Naive B cell (primary cell): ENCODE measurements at regions not wholly inside any gene's neighbourhood (a gene's known extent, or its start where the extent isn't known, plus 50 kb on each side); places are given as distances from the start of the nearest gene placed in this dataset.
"Not testable (repeated sequence)": the region's sequence is repeated elsewhere in the genome, so short reads cannot be mapped to it uniquely, and the experiment has no call there.

ENCODE experiments used
- ATAC-seq, 2 donors: fragments of 150-1000 bp; cut with Tn5 transposase; 2 replicates each; pipeline ENCODE4 v1.10.0; 2021; ENCODE audit warnings: low read depth in 2 of 2, mild to moderate bottlenecking in 2 of 2, moderate library complexity in 2 of 2
- DNase-seq: peaks from one replicate; pipeline ENCODE4 v3.0.0; 2022
- H3K27ac Mint-ChIP-seq, 6 donors: one replicate each; pipeline ENCODE4 v1.8.0; 2020 to 2022; ENCODE audit warnings: mild to moderate bottlenecking in 6 of 6, mixed read lengths in 6 of 6, moderate library complexity in 5 of 6, inconsistent platforms in 2 of 6
- H3K27me3 Mint-ChIP-seq, 3 donors: one replicate each; pipeline ENCODE4 v1.8.0; 2021 to 2022; ENCODE audit warnings: mixed read lengths in 3 of 3, mild to moderate bottlenecking in 1 of 3
- H3K36me3 Mint-ChIP-seq, 2 donors: one replicate each; pipeline ENCODE4 v1.8.0; 2020 to 2022; ENCODE audit warnings: mixed read lengths in 2 of 2, inconsistent platforms in 1 of 2, mild to moderate bottlenecking in 1 of 2
- H3K4me1 Mint-ChIP-seq, 3 donors: one replicate each; pipeline ENCODE4 v1.8.0; 2020 to 2022; ENCODE audit warnings: mixed read lengths in 3 of 3, inconsistent platforms in 1 of 3, mild to moderate bottlenecking in 1 of 3, moderate library complexity in 1 of 3
- H3K4me3 Mint-ChIP-seq, 8 donors: one replicate each; pipeline ENCODE4 v1.8.0; 2020 to 2022; ENCODE audit warnings: mild to moderate bottlenecking in 8 of 8, mixed read lengths in 8 of 8, moderate library complexity in 8 of 8, inconsistent platforms in 2 of 8
- H3K9me3 Mint-ChIP-seq, 7 donors: one replicate each; pipeline ENCODE4 v1.8.0; 2020 to 2022; ENCODE audit warnings: mixed read lengths in 7 of 7, mild to moderate bottlenecking in 5 of 7, inconsistent platforms in 2 of 7, moderate library complexity in 1 of 7

GRCh38 chr4:124104101-124104500 lies 608.4 kb downstream of the ANKRD50 start:
- H3K27me3 Mint-ChIP-seq, result no peaks in the 10 kb centered on the region
- peaks cover 0 to 20% (median 4%) of the 10 kb centered on the region in 7 donors for H3K9me3 Mint-ChIP-seq
- DNase-seq, result no peak
- no peaks in the 10 kb centered on the region for H3K4me1 Mint-ChIP-seq
- H3K4me3 Mint-ChIP-seq, result no peak overlapping the region
- H3K36me3 Mint-ChIP-seq, result no peaks in the 10 kb centered on the region
- H3K27ac Mint-ChIP-seq, result no peak overlapping the region
- ATAC-seq, result no peak

GRCh38 chr4:124104628-124105027 lies 607.9 kb downstream of the ANKRD50 start:
- no peak for ATAC-seq
- H3K27ac Mint-ChIP-seq, result no peak overlapping the region
- no peaks in the 10 kb centered on the region for H3K27me3 Mint-ChIP-seq
- H3K4me1 Mint-ChIP-seq, result no peaks in the 10 kb centered on the region
- peaks cover 0 to 20% (median 4%) of the 10 kb centered on the region in 7 donors for H3K9me3 Mint-ChIP-seq
- H3K4me3 Mint-ChIP-seq, result no peak overlapping the region
- DNase-seq, result no peak
- H3K36me3 Mint-ChIP-seq, result no peaks in the 10 kb centered on the region

- Mint-ChIP-seq H3K27me3 (no peaks in the 10 kb centered on the region), H3K4me1 (no peaks in the 10 kb centered on the region), H3K36me3 (no peaks in the 10 kb centered on the region), H3K4me3 (no peak overlapping the region), H3K27ac (no peak overlapping the region), H3K9me3 (peaks cover 0 to 20% (median 4%) of the 10 kb centered on the region in 7 donors)
- ATAC-seq (no peak), DNase-seq (no peak)
Measured at GRCh38 chr4:124105212-124105611, 607.3 kb downstream of the ANKRD50 start.

GRCh38 chr4:124111411-124111810 lies 601.1 kb downstream of the ANKRD50 start:
- no peak for ATAC-seq
- Mint-ChIP-seq H3K27me3 (peaks cover 0 to 4% (median 0%) of the 10 kb centered on the region in 3 donors), H3K36me3 (no peaks in the 10 kb centered on the region), H3K4me3 (no peak overlapping the region), H3K27ac (no peak overlapping the region), H3K9me3 (peaks cover 0 to 4% (median 0%) of the 10 kb centered on the region in 7 donors), H3K4me1 (no peaks in the 10 kb centered on the region)
- DNase-seq, result no peak

GRCh38 chr4:124111922-124112321 lies 600.6 kb downstream of the ANKRD50 start:
- Mint-ChIP-seq H3K9me3 (no peaks in the 10 kb centered on the region), H3K4me1 (no peaks in the 10 kb centered on the region), H3K27me3 (peaks cover 0 to 4% (median 0%) of the 10 kb centered on the region in 3 donors), H3K4me3 (no peak overlapping the region), H3K36me3 (no peaks in the 10 kb centered on the region), H3K27ac (no peak overlapping the region)
- ATAC-seq (no peak), DNase-seq (peak; percentile 15)

- H3K4me1 Mint-ChIP-seq, result no peaks in the 10 kb centered on the region
- H3K27ac Mint-ChIP-seq, result no peak overlapping the region
- ATAC-seq (no peak), DNase-seq (no peak)
- no peaks in the 10 kb centered on the region for H3K36me3 Mint-ChIP-seq
- no peaks in the 10 kb centered on the region for H3K27me3 Mint-ChIP-seq
- H3K4me3 Mint-ChIP-seq, result no peak overlapping the region
- no peaks in the 10 kb centered on the region for H3K9me3 Mint-ChIP-seq
Measured at GRCh38 chr4:124118061-124118460, 594.5 kb downstream of the ANKRD50 start.

GRCh38 chr4:124121461-124121971 lies 591.0 kb downstream of the ANKRD50 start:
- Mint-ChIP-seq H3K9me3 (no peaks in the 10 kb centered on the region), H3K27me3 (no peaks in the 10 kb centered on the region), H3K4me1 (no peaks in the 10 kb centered on the region), H3K36me3 (no peaks in the 10 kb centered on the region), H3K4me3 (no peak overlapping the region), H3K27ac (no peak overlapping the region)
- no peak for DNase-seq
- ATAC-seq, result no peak

GRCh38 chr4:124123181-124123580 lies 589.4 kb downstream of the ANKRD50 start:
- ATAC-seq (no peak), DNase-seq (no peak)
- no peak overlapping the region for H3K4me3 Mint-ChIP-seq
- no peaks in the 10 kb centered on the region for H3K36me3 Mint-ChIP-seq
- no peaks in the 10 kb centered on the region for H3K27me3 Mint-ChIP-seq
- H3K4me1 Mint-ChIP-seq, result no peaks in the 10 kb centered on the region
- H3K9me3 Mint-ChIP-seq, result peaks cover 0 to 3% (median 0%) of the 10 kb centered on the region in 7 donors
- no peak overlapping the region for H3K27ac Mint-ChIP-seq

- DNase-seq (no peak), ATAC-seq (no peak)
- Mint-ChIP-seq H3K9me3 (peaks cover 0 to 9% (median 2%) of the 10 kb centered on the region in 7 donors), H3K27me3 (no peaks in the 10 kb centered on the region), H3K27ac (no peak overlapping the region), H3K4me3 (no peak overlapping the region), H3K4me1 (no peaks in the 10 kb centered on the region), H3K36me3 (no peaks in the 10 kb centered on the region)
Measured at GRCh38 chr4:124123721-124124120, 588.8 kb downstream of the ANKRD50 start.

GRCh38 chr4:124131324-124131723 lies 581.2 kb downstream of the ANKRD50 start:
- Mint-ChIP-seq H3K27me3 (peaks cover 0 to 15% (median 4%) of the 10 kb centered on the region in 3 donors), H3K9me3 (peaks cover 4 to 36% (median 17%) of the 10 kb centered on the region in 7 donors), H3K36me3 (peaks cover 0 to 13% of the 10 kb centered on the region in 2 donors)
- not testable (repeated sequence) for H3K4me3 Mint-ChIP-seq, ATAC-seq, H3K4me1 Mint-ChIP-seq, H3K27ac Mint-ChIP-seq, DNase-seq

- Mint-ChIP-seq H3K36me3 (peaks cover 0 to 13% of the 10 kb centered on the region in 2 donors), H3K9me3 (peaks cover 4 to 36% (median 15%) of the 10 kb centered on the region in 7 donors), H3K27me3 (peaks cover 0 to 15% (median 4%) of the 10 kb centered on the region in 3 donors), H3K27ac (no peak overlapping the region), H3K4me1 (no peaks in the 10 kb centered on the region), H3K4me3 (no peak overlapping the region)
- DNase-seq (no peak), ATAC-seq (no peak)
Measured at GRCh38 chr4:124132161-124132560, 580.4 kb downstream of the ANKRD50 start.

- DNase-seq (no peak), ATAC-seq (no peak)
- peaks cover 0 to 15% (median 4%) of the 10 kb centered on the region in 3 donors for H3K27me3 Mint-ChIP-seq
- no peaks in the 10 kb centered on the region for H3K4me1 Mint-ChIP-seq
- no peak overlapping the region for H3K27ac Mint-ChIP-seq
- H3K9me3 Mint-ChIP-seq, result peaks cover 5 to 29% (median 15%) of the 10 kb centered on the region in 7 donors
- H3K36me3 Mint-ChIP-seq, result peaks cover 0 to 13% of the 10 kb centered on the region in 2 donors
- H3K4me3 Mint-ChIP-seq, result no peak overlapping the region
Measured at GRCh38 chr4:124133753-124134152, 578.8 kb downstream of the ANKRD50 start.

- no peak for ATAC-seq
- Mint-ChIP-seq H3K4me3 (no peak overlapping the region), H3K27ac (no peak overlapping the region), H3K27me3 (peaks cover 0 to 13% (median 4%) of the 10 kb centered on the region in 3 donors), H3K9me3 (peaks cover 7 to 26% (median 15%) of the 10 kb centered on the region in 7 donors), H3K36me3 (peaks cover 0 to 13% of the 10 kb centered on the region in 2 donors), H3K4me1 (no peaks in the 10 kb centered on the region)
- DNase-seq, result no peak
Measured at GRCh38 chr4:124135409-124135813, 577.1 kb downstream of the ANKRD50 start.

GRCh38 chr4:124139044-124139443 lies 573.5 kb downstream of the ANKRD50 start:
- no peaks in the 10 kb centered on the region for H3K36me3 Mint-ChIP-seq
- no peak overlapping the region for H3K4me3 Mint-ChIP-seq
- DNase-seq, result no peak
- no peaks in the 10 kb centered on the region for H3K4me1 Mint-ChIP-seq
- no peak for ATAC-seq
- H3K27ac Mint-ChIP-seq, result no peak overlapping the region
- H3K9me3 Mint-ChIP-seq, result peaks cover 0 to 7% (median 4%) of the 10 kb centered on the region in 7 donors
- peaks cover 0 to 9% (median 0%) of the 10 kb centered on the region in 3 donors for H3K27me3 Mint-ChIP-seq

GRCh38 chr4:124143632-124144031 lies 568.9 kb downstream of the ANKRD50 start:
- no peak overlapping the region for H3K4me3 Mint-ChIP-seq
- no peaks in the 10 kb centered on the region for H3K36me3 Mint-ChIP-seq
- no peak for ATAC-seq
- peaks cover 0 to 5% (median 4%) of the 10 kb centered on the region in 7 donors for H3K9me3 Mint-ChIP-seq
- no peak for DNase-seq
- H3K4me1 Mint-ChIP-seq, result no peaks in the 10 kb centered on the region
- H3K27me3 Mint-ChIP-seq, result no peaks in the 10 kb centered on the region
- H3K27ac Mint-ChIP-seq, result no peak overlapping the region
